Lung (tissue), 11 donors: ENCODE measurements at regions not wholly inside any gene's neighbourhood (a gene's known extent, or its start where the extent isn't known, plus 50 kb on each side); places are given as distances from the start of the nearest gene placed in this dataset.

ENCODE experiments used
- ATAC-seq: fragments of 200-7000 bp; cut with Tn5 transposase; one replicate; pipeline ENCODE4 v1.9.1; 2020; ENCODE audit warnings: moderate number of reproducible peaks; ENCODE audit not compliant: insufficient read depth, low FRiP score
- DNase-seq, 3 donors: peaks; one replicate each; pipeline ENCODE4 v3.0.0-alpha.2; 2013 to 2017
- H3K27ac ChIP-seq, 2 donors: one replicate each; pipeline ENCODE4 v1.5.1; 2013; ENCODE audit warnings: mild to moderate bottlenecking in 2 of 2, moderate library complexity in 2 of 2, control low read depth in 1 of 2, inconsistent platforms in 1 of 2, low read depth in 1 of 2, low read length in 1 of 2
- H3K27me3 ChIP-seq, 3 donors: one replicate each; pipeline ENCODE4 v1.5.1; 2013; ENCODE audit warnings: low read length in 2 of 3; ENCODE audit not compliant: control insufficient read depth in 3 of 3, insufficient read depth in 3 of 3
- H3K36me3 ChIP-seq, 4 donors: one replicate each; pipeline ENCODE4 v1.5.1; 2013; ENCODE audit warnings: low read length in 4 of 4, mild to moderate bottlenecking in 1 of 4, moderate library complexity in 1 of 4; ENCODE audit not compliant: control insufficient read depth in 4 of 4, insufficient read depth in 4 of 4
- H3K4me1 ChIP-seq, 5 donors: one replicate each; pipeline ENCODE4 v1.5.1; 2013; ENCODE audit warnings: low read length in 5 of 5, mild to moderate bottlenecking in 2 of 5, moderate library complexity in 1 of 5; ENCODE audit not compliant: control insufficient read depth in 5 of 5, insufficient read depth in 5 of 5
- H3K4me3 ChIP-seq: one replicate; pipeline ENCODE4 v1.5.1; 2013; ENCODE audit warnings: mild to moderate bottlenecking, control low read depth, moderate library complexity
- H3K9ac ChIP-seq, 2 donors: one replicate each; pipeline ENCODE4 v1.5.1; 2013; ENCODE audit warnings: low read length in 2 of 2, control low read depth in 1 of 2; ENCODE audit not compliant: insufficient read depth in 1 of 2
- H3K9me3 ChIP-seq, 4 donors: one replicate each; pipeline ENCODE4 v1.5.1; 2013; ENCODE audit warnings: low read length in 3 of 4, mild to moderate bottlenecking in 1 of 4, moderate library complexity in 1 of 4; ENCODE audit not compliant: control insufficient read depth in 4 of 4, insufficient read depth in 3 of 4
- WGBS, 2 donors: extraction: QIAGEN DNeasy Blood & Tissue Kit; methylation state at CpG; one replicate each; pipeline ENCODE4 v1.1.7; 2013; 5-methylcytosine and 5-hydroxymethylcytosine counted together
- TF ChIP-seq, protein P1 (sequence below): IDR thresholded peaks from 2 replicates; pipeline ENCODE4 v1.5.1; 2012; ENCODE audit warnings: mild to moderate bottlenecking; ENCODE audit errors: control extremely low read depth, extremely low read depth
- donor health status: control.
- donor health status: control.
- donor health status: Bipolar disorder and iron deficiency.
- donor health status: healthy.
- donor health status: DM: yes; HTN: yes; CAD: no.

DNA sequence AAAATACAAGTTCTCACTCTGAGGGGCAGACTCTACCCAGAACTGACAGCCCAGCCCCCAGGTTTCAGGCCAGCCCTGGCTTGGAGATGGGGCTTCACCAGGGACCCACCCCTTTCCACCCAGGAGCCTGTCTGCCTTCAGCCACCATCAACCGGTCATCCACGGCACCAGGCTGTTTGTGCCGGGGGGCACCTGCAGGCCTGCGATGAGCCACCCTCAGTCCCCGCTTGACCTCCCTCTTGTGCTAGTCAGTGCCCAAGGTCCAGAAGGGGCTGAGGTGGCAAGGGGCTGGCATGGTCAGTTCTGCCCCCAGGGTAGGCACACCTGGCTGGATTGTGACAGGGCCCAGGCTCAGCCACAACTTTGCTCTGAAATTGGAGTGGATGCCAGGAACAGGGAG is 82.1 kb downstream of the ADRA2C start:
- TF ChIP-seq, protein P1, sequence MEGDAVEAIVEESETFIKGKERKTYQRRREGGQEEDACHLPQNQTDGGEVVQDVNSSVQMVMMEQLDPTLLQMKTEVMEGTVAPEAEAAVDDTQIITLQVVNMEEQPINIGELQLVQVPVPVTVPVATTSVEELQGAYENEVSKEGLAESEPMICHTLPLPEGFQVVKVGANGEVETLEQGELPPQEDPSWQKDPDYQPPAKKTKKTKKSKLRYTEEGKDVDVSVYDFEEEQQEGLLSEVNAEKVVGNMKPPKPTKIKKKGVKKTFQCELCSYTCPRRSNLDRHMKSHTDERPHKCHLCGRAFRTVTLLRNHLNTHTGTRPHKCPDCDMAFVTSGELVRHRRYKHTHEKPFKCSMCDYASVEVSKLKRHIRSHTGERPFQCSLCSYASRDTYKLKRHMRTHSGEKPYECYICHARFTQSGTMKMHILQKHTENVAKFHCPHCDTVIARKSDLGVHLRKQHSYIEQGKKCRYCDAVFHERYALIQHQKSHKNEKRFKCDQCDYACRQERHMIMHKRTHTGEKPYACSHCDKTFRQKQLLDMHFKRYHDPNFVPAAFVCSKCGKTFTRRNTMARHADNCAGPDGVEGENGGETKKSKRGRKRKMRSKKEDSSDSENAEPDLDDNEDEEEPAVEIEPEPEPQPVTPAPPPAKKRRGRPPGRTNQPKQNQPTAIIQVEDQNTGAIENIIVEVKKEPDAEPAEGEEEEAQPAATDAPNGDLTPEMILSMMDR: no peak
- ATAC-seq: no peak

DNA sequence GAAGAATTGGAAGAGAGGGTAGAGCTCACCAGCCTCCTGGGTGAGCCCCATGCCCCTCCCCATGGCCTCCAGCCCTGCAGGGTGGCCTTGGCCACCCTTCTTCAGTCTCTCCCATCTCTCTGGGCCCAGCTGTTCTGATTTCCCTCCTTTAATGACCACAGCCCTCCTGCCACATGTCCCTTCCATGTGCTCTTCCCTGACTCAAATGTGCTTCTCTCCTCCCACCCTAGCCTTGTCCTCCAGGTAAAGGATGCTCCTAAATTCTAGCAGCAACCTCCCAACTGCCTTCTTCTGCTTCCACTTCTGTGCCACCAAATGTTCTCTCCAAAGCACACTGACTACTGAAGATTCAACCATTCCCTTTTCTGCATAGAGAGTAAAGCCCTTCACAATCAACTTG is 83.0 kb downstream of the ADRA2C start:
- ATAC-seq (no peak), DNase-seq (no peak)
- Histone ChIP-seq H3K27ac (no peak overlapping the region), H3K36me3 (no peaks in the 10 kb centered on the region), H3K4me1 (no peaks in the 10 kb centered on the region), H3K9ac (no peak overlapping the region), H3K27me3 (peaks cover 0 to 12% (median 3%) of the 10 kb centered on the region in 3 donors), H3K4me3 (no peak overlapping the region), H3K9me3 (peaks cover 0 to 16% (median 5%) of the 10 kb centered on the region in 4 donors)
- TF ChIP-seq, protein P1: no peak

More for the DNA sequence above, 82.1 kb downstream of the ADRA2C start:
- Histone ChIP-seq H3K4me3 (no peak overlapping the region), H3K27ac (no peak overlapping the region), H3K9me3 (peaks cover 0 to 16% (median 5%) of the 10 kb centered on the region in 4 donors), H3K9ac (no peak overlapping the region), H3K36me3 (no peaks in the 10 kb centered on the region), H3K27me3 (peaks cover 0 to 16% (median 3%) of the 10 kb centered on the region in 3 donors), H3K4me1 (no peaks in the 10 kb centered on the region)
- 96 to 100% methylated on average over 5 of the region's 5 CpGs for WGBS, 2 donors
- no peak for DNase-seq

DNA sequence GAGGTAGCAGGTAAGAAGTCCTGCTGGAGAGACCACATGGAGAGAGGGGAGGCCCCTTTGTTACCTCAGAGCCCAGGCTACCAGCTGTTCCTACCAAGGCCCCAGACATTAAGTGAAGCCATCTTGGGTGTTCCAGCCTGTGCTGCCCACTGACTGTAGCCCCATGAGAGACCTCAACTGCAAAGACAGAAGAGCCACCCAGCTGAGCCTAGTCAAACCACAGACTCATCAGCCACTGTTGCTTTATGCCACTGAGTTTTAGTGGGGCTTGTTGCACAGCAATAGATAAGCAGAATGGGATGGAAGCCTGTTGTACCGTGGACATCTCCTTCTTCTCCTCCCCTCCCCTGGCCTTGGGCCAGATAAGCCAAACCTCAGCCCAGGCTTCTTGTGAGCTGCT is 83.9 kb downstream of the ADRA2C start:
- Histone ChIP-seq H3K4me3 (no peak overlapping the region), H3K9ac (no peak overlapping the region), H3K27me3 (peaks cover 0 to 15% (median 0%) of the 10 kb centered on the region in 3 donors), H3K27ac (no peak overlapping the region), H3K36me3 (no peaks in the 10 kb centered on the region), H3K9me3 (peaks cover 0 to 16% (median 5%) of the 10 kb centered on the region in 4 donors), H3K4me1 (no peaks in the 10 kb centered on the region)
- TF ChIP-seq, protein P1: no peak
- no peak for ATAC-seq
- WGBS, 2 donors: 77 to 90% methylated on average over 1 of the region's 1 CpG
- DNase-seq: no peak

DNA sequence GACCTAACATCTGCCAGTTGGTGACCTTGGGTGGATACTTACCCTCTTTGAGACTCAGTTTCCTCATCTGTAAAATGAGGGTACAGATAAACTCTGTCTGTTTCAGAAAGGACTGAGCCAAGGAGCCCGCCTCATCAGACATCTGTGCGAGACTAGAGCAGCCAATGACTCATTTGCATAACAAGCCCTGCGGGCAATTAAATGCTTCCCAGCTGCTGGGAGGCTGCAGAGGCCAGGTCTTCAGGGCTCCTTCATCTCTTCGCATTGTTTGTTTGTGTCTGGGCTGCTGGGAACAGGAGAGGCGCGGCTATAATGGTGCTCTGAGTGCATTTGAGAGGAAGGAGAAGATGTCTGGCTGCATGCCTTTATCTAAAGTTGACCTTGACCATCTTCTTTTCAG is 85.0 kb downstream of the ADRA2C start:
- H3K4me1 ChIP-seq: no peaks in the 10 kb centered on the region
- no peak overlapping the region for H3K4me3 ChIP-seq
- H3K9me3 ChIP-seq: peaks cover 0 to 16% (median 5%) of the 10 kb centered on the region in 4 donors
- H3K27ac ChIP-seq: no peak overlapping the region
- no peak for DNase-seq
- H3K36me3 ChIP-seq: no peaks in the 10 kb centered on the region
- 58 to 61% methylated on average over 6 of the region's 6 CpGs for WGBS, 2 donors
- no peak overlapping the region for H3K9ac ChIP-seq
- ATAC-seq: no peak
- H3K27me3 ChIP-seq: peaks cover 0 to 18% (median 0%) of the 10 kb centered on the region in 3 donors
- TF ChIP-seq, protein P1: no peak
